ENCODE measurements at regions not wholly inside any gene's neighbourhood (a gene's known extent, or its start where the extent isn't known, plus 50 kb on each side); places are given as distances from the start of the nearest gene placed in this dataset.

DNA sequence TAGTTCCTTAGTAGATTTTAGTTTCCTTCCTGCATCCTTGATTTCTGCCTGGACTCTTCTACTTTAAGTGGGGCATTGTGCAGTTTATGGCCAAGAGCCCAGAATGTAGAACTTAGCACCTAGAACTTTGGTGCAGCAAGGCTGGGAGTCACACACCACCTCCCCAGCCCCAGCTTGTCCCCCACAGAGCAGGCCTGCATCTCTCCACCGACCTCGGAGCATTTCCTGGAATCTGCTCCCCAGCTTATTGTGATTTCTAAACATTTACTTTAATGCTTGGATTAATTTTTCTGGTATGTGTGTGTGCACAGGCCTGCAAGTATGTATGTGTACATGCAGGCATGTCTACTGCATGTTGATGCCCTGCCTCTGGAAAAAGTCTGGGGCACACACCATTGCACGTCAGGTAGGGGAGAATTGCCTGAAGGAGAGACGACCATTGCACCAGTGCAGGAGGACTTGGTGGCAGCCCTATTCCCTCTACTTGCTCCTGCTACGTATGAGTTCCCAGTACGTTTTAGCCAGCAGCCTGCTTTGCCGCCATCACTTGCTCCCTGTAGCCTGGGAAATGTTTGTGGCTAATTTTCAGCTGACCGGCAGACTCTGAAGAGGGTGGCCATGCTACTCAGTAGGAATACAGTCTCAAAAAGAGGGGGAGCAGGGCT is 419.9 kb upstream of the HS6ST1 start:
- no peak for DNase-seq

DNA sequence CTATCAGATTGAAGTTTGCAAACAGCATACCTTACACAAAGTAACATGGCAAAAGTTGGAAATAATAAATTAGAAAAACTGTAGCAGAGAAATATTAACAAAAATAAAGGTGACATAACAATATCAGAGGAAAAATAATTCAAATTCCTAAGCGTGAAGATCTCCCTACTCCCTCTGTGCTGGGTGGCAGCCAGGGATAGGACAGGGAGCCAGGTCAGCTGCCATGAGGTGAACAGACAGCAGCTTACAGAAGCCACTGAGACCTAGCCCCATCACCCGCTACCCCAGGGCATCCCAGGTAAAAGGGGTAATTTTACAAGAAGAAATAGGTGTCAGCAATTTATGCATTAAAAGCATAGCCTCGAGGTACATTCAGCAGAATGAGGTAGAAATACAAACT is 423.8 kb upstream of the HS6ST1 start:
- DNase-seq: no peak

DNA sequence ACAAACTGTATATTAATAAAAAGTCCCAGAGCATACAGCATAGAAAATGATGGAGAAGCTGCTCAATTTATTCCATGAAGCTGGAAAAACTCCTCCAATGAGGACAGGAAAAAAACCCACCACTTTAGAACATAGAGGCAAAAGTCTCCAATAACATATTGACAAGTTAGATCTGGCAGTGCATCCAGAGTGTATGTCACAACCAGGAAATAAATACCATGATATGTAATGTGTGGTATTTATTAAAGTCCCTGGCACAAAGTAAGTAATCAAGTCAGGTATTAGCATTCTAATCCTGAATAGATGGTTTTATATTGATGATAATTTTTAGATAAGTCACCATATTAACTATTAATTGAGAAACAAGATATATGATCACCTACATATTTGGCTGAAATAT is 427.3 kb upstream of the HS6ST1 start:
- DNase-seq: no peak

DNA sequence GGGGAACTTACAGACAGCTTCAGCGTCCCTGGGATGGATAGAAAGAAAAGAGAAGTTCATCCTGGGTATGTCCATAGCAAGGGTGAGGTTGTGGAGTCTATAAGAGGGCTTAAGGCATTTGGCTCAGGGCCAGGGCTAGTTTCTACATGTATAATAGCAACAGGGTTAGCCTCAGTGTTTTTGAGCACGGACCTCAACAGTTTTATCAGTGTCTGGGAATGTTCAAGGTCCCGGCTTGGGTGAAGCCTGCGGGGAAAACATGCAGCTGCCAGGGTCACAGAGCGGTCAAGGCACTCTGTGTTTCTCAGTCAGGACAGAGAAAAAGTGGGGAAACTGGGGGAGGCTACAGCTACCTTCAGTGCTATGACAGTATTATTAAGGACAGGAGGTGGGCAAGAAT is 427.7 kb upstream of the HS6ST1 start:
- DNase-seq: no peak

DNA sequence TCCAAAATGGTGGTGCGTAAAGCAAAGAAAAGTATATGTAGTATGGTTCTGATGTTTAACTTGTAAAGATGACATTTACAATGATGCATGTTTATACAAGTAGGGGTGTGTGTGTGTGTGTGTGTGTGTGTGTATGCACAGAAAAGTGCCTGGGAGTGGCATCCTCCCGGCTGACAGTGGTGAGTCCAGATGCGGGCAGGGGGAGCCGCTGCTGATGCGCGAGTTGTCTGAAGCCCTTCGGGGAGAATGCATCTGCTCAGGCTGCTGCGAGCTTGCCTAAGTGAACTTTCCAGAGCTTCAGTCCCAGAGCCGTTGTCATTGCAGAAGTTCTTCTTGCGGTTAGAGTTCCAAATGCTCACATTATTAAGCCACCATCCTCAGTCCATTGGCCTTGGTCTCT is 429.7 kb upstream of the HS6ST1 start:
- DNase-seq: no peak

DNA sequence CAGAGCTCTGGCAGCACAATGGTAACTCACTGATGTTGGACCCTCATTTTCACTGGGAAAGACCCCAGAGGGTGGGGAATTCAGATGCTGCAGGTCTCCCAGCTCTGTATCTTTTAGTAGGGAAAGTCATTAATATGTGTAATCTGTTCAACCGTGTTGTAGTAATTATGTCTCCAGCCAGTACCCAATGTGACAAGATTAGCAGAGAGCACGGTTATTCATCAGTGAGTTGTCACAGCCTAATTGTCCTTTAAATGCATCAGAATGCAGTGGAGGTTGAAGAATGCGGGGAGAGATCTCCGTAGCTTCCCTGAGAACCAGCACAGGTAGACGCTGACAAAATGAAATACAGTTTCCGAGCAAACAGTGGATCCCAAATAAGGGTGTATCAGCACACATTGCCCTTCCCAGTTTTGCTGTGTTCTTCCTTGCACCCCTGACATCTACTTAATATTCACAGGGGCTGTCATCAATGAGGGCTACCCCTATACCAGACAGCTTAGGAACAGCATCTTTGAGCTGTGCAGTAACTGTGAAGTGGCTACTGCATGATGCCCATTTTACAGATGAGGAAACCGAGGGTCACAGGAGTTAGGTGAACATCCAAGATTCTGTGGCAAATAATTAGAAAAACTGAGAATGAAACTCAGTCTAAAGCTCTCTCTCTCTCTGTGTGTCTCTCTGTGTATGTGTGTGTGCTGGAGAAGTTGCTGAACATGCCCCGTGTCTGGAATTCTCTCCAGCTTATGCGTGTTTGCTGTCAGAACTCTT is 430.4 kb upstream of the HS6ST1 start:
- DNase-seq: no peak

DNA sequence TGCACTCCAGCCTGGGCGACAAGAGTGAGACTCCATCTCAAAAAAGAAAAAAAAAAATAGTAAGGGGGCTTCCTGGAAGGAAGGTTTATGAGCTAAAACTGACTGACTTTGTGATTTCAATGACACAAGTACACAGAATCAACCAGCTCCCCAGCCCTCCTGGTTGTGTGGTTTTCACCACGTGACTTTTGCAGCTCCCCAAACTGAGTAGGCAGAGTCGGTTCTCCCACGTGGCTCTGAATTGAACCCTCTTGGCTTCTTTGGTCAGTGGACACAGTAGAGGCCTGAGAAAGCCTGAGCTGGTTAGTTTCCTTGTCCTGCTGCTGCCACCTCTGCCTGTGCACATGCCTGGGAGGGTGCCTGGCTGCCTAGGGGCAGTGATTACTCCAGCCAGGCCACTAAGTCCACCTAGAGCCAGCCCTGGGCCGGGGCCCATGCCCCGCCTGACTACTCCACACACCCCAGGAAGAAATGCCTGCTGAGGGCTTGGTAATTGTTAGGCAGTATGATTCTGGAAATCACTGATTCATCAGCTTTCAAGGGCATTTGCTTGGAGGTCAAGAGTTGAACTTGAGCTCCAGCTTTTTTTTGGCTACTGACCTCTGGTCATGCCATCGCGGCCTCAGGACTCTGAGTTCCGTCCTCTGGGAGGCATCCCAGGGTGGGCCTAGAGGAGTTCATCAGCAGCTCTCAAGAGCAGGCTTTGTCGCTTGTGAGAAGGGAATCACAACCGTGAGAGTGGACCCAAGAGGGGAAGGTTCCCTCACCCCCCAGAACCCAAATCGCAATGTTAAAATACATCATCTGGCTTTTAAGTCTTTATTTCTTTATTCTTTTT is 431.9 kb upstream of the HS6ST1 start:
- no peak for DNase-seq

DNA sequence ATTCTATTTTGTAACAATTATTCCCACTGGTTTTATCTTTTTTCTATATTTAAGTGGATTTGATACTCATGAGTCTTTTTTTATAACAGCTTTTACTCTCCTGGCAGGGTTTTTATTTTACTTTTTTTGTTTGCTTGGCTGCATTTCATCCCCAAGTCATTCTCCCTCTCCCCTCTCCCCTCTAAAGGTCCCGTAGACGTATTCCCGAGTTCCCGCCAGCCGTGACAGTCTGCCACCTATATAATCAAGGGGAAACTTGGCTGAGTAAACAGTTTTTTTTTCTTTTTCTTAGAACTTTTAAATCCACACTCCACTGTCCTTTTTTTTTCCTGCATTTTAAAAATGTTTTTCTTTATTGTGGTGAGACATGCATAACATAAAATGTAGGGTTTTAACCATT is 433.1 kb upstream of the HS6ST1 start:
- DNase-seq: no peak

DNA sequence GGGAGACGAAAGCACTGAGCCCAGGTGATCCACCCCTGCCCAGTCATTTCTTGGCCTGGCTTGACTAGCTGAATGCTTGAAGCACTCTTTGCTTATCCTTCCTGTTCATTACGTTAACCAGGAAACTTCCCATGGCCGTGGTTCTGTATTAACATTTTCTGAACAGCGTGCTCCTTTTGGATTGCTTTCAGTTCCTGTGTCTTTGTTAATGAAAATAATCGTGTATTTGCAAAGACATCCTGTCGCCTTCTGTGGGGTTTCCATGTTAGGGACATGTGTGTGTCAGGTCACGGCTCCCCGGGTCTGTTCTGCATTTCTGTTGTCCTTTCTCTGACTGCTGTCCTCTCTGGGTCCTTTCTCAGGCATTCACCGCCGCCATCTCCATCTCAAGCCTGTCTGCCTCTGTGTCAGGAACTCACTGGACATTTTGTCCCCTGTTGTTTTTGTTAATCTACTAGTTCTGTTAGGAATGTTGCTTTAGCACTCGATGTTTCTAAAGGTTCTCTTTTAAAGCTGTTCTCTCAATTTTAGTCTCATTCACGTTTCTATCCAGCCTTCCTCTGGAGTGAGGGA is 434.1 kb upstream of the HS6ST1 start:
- no peak for DNase-seq

DNA sequence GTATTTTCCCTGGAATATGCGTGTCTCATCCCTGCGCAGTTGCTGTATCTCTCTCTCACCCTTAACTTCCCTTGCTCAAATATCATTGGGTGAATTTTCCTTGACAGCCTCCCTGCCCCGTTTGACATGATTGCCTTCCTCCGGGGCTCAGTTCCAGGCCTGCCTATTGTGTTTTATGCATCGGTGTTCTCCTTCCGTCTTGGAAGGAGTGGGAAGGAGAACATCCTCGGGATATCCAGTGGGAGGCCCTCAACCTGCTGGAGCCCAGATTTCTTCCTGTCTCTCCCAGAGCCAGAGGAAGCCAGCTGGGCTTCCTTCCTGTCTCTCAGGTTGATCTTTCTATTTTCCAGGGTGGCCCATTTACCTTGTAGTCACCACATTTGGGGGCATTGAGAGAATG is 434.7 kb upstream of the HS6ST1 start:
- no peak for DNase-seq

DNA sequence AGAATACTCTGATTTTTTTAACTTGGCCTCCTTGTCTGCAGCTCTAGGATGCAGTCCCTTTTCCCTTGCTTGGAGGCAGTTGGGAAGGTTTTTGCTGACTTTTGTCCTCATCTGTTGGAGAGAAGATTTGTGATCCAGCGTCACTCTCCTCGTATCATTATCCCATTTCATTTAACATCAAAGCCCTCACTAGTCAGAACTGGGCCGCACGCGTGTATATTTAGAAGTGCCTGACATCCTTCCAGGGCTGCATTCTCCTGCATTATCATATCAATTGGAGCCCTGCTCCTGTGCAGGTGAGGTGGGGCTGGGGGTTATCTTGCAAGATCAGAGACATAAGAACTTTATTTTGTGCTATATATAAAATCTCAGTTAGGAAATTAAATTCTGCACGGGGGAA is 435.1 kb upstream of the HS6ST1 start:
- no peak for DNase-seq

DNA sequence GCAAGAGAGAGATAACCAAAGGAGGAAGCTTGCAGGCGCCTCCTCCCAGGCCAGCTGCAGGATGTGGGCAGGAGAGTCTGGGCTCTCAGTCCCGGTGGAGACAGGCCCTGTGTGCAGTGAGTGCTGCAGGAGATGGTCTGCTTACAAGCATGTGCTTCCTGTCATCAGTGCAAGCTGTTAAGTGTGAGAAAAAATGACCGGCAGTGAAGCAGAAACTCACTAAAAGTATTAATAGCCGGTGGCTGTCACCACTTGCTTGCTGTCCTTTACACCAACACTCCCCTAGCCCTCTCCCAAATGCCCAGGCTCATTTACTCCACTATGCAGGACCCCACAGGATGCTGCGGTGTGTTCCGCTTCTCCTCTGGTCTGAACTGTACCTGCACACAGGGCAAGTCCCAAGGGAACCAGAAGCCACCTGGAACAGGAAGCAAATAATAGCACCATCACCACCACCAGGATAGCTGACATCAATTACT is 435.6 kb upstream of the HS6ST1 start:
- DNase-seq: no peak

DNA sequence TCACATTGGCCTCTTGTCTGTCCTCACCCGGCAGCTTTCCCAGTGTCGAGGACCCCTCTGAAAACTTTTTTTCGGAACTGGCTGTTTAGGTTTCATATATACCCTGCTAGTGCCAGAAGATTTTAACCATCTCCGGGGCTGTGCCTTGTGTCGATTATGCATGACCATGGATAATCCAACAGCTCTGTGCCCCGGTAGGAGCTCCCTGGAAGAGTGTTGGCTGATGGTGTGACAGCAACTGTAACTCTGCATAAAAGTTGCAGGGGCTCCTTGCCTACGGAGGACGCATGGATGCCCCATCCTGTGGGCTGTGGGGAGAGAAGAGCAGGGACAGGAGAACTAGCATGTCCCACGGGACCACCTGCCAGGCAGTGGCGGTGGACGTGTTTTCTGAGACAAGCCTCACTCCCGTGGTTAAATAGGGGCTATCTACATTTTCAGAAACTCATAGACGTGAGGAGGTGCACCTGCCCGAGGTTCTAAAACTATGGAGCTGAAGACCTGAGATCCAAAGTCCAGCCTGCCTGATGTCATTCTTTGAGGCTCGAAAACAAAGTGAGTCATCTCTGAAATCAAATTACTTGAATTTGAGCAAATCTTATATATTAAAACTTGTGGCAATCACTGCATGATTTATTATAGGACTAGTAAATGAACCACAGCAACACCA is 437.2 kb upstream of the HS6ST1 start:
- DNase-seq: no peak

DNA sequence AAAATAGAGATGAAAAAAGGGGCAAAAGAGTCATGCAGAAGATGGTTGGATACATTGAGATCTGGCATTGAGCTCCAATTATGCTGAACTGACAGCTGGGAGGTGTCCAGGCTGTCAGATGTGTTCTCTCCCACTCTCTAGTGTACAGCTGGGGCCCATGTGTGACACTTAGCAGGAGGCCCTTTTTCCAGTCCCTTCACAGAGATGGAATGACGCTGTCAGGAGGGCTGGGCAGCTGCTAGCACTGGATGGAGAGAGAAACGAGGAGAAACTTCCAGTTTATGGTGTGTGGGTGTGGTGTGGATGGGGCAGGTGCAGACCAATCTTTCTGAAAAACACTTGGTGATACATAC is 437.7 kb upstream of the HS6ST1 start:
- no peak for DNase-seq

DNA sequence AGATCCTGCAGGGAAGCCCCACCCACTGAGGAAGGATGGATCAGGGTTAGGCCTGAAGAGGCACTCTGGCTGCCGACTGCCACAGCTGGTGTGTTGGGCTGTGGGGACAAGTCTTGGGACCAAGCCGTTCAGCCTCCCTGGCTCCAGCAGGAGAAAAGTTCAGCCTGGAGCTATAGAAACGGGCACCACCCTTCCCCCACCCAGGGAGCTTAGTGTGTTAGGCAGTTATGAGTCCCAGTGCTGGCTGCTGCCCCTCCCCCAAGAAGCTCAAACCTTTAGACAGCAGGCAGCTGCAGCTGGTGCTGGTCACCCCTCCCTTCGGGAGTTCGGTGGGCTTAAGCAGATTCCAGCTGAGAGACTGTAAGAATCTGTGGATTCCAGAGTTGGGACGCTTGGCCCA is 447.1 kb upstream of the HS6ST1 start:
- DNase-seq: no peak

DNA sequence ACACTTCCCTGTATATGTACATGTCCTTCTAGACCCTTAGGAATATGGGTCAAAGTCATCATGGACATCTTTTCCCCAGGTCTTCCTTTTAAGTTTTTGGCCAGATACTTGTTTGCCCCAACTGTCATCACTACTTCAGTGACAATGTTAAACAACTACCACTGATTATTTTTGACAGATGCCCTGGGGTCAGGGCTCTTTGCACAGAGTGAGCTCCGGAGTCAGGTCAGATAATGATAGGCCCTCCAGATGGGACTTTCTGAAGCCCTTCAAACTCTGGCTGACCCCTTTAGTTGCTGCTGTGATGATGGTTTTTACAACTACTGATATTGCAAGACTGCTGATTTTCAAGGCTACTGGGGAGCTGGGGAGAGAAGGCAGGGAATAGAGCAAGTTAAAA is 449.4 kb upstream of the HS6ST1 start:
- DNase-seq: no peak

DNA sequence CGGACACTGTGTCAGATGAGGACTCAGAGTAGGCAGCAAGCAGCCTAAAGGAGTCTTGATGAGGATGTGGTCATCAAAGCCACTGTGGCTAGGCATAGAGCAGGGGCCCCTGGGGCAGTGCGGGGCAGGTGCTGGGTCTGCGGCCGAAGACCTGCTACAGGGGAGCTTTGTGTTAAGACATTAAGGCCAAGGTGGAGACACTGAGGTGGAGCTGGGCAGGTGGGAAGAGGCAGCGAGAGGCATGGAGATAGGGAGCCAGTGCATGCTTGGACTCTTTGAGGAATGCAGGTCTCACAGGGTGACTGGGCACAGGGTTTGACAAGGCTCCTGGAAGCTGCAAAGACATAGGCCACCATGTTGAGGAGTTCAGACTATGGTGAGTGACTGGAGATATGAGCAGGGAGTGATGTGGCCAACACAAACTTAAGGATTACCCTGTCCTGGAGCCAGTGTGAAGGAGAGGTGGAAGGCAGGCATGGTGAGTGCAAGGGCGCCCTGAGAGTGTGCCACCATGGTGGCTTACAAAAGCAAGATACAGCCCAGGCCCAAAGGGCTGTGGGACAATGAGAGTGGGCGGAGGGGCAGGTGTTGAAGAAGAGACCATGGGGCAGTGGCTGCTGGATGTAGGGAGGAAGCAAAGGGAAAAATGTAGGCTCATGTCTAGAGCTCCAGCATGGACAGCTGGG is 450.9 kb upstream of the HS6ST1 start:
- no peak for DNase-seq

DNA sequence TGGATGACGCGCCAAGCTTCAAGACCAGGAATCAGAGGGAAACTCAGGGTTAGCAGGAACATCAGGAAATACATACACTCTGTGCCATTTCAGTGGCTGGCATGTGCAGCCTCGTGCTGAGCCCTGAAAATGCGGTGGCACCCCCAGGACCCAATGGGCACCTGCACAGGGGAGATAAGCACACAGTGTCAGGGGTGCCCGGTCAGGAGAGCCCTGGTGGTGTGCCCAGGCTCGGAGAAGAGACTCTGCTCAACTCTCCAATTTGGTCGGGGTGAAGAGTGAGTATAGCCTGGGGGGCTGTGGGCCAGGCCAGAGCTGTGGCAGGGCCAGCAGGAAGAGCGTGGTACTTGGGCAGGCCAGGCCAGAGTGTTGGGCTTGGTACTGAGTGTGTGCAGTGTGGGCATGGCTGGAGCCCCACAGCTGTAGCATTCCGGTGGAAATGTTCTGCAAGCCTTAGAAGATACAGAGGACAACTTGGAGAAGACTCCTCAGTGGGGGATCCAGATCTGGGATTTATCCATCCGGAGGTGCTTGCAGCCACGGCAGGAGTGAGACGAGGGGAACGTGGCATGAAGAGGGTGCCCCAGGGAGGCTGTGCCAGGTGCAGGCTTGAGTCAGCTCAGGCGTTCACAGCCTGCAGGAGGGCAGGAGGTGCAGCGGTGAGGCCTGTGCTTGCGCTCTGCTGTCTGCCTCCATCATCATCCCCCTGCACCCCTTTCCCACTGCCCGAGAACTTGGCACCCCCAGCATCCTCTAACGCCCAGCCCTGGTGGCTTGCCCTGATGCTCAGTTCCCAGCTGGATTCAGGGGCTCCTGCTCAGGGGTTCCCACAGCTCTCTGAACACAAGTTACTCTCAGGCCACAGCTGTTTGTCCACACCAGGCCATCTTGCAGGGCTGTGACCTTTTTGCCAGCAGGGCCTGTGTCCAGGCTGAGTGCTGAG is 451.7 kb upstream of the HS6ST1 start:
- no peak for DNase-seq

DNA sequence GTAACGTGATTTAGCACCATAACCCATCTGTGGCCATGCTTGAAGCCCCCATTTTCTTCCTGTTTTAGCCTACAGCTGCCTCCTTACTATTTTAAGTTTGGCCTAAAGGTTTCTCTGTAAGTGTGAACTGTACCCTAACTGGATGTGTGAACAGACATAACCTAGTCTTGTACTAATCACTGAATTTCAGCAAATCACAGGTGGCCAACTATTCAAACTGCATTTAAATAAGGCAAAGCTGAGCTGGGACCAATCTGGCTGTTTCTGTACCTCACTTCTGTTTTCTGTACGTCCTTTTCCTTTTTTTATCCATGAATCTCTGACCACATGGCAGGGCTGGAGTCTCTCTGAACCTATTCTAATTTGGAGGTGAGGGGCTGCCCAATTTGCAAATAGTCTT is 452.7 kb upstream of the HS6ST1 start:
- no peak for DNase-seq

DNA sequence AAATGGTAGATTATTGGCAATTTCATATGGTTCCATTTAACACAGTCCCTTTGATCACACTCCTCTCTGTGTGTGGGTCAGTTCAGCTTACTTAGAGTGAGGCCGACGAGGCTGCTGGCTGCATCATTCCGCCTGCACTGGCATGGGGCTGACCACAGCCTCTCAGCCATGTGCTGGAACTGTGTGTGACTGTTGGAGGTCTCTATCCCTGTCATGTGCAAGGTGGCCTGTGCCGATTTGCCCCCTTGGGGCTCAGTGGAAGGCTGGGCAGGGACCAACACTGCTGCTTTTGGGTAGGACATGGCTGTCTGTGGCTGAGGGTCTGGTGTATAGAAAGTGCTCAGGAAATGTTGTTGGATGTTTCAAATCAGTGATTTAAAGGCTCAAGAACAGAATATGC is 454.0 kb upstream of the HS6ST1 start:
- no peak for DNase-seq

DNA sequence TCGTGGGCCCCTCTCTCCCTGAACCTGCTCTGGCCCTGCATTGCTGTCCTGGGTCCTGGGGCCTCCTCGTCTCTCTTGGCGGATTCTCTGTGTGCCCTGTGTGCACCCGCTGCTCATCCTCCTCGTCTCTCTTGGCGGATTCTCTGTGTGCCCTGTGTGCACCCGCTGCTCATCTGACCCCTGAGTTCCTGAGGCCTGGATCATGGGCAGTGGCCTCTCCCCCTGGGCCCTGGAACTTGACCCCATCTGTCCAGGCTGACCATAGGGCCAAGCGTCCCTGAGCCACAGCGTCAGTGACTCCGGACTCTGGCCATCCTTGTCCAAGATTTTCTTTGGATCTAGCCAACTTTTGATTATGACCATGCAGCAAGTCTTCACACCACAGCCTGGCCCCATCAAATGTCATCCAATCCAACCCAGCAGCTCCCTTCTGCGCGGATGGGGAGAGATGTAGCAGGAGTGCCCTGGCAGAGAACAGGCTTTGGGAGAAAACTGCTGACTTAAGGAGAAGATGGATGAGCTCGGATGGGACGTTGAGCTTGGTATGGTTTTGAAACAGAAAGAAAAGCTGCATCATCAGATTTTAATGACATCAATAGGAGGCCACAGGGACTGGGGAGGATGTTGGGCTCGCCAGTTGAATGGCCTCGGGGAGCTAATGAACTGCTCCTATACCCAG is 455.1 kb upstream of the HS6ST1 start:
- DNase-seq: no peak

All from activated gamma-delta T cell treated with Interleukin-2 at 50 U/mL for 16 hours (primary cell).